ENCODE measurements at regions not wholly inside any gene's neighbourhood (a gene's known extent, or its start where the extent isn't known, plus 50 kb on each side); places are given as distances from the start of the nearest gene placed in this dataset.

DNA sequence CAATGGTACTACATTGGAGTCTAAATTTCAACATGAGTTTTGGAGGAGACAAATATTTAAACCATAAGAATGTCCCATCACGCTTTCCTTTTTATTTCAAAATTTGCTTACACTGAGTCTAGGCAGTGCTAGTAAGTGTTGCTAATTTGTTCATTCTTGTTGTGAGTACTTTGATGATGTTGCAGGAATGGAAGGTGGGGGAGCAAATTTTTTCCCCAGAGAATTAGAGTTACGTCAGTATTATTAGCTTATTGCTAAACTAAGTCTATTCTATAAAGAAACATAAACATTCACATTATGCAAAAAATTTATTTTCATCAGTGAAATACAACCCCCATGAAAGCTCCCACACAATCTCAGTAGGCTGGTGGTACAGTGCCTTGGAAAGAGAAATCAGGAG, 88.0 kb downstream of the BLID start:
- no peak for DNase-seq (ENCODE audit: extremely low spot score)
- ChIA-PET POLR2A (no interaction called here), CTCF (no interaction called here)
- TF ChIP-seq, protein P1, sequence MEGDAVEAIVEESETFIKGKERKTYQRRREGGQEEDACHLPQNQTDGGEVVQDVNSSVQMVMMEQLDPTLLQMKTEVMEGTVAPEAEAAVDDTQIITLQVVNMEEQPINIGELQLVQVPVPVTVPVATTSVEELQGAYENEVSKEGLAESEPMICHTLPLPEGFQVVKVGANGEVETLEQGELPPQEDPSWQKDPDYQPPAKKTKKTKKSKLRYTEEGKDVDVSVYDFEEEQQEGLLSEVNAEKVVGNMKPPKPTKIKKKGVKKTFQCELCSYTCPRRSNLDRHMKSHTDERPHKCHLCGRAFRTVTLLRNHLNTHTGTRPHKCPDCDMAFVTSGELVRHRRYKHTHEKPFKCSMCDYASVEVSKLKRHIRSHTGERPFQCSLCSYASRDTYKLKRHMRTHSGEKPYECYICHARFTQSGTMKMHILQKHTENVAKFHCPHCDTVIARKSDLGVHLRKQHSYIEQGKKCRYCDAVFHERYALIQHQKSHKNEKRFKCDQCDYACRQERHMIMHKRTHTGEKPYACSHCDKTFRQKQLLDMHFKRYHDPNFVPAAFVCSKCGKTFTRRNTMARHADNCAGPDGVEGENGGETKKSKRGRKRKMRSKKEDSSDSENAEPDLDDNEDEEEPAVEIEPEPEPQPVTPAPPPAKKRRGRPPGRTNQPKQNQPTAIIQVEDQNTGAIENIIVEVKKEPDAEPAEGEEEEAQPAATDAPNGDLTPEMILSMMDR (IDR thresholded peaks at IDR 0.05; ENCODE audit: control extremely low read depth, extremely low read depth, low read depth, missing control alignments): no peak

DNA sequence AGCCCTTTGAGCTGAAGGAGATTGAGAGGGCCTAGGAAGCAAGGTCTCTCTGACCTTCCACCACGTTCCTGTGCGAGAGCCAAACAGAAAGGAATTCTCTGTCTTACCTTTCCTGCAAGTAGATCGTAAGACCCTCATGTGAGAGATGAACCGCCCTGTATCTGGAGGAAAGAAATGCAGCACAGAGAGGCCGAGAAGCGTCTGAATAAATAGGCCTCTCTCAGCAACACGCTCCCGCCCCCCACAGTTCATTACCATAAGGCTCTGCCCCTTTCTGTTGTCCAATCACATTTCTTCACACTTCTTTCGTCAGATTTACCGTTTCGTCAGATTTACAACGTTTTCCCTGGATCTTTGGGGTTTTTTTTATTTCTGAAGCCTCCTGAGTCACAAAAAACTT, 90.3 kb downstream of the BLID start:
- TF ChIP-seq, protein P1 (IDR thresholded peaks at IDR 0.05; ENCODE audit: control extremely low read depth, extremely low read depth, low read depth, missing control alignments): no peak
- ChIA-PET CTCF (no interaction called here), POLR2A (no interaction called here)
- DNase-seq (ENCODE audit: extremely low spot score): no peak

DNA sequence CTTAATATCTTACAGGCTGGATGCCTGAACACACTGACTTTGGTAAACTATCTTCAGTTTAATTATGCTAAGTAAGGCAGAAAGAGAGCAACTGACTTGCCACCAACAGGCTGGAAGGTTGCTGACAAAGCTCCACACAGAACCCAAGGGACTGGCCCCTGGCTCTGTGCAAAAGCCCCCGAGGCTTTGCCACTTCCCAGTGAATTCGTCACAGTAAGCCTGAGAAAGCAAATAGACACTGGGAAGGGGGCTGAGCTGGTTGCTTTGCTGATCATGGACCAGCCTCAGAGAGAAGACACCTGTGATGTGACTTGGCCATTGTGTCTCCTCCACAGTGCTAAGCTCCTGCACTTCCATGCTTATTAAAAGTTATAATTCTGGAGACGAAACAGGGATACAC, 91.7 kb downstream of the BLID start:
- DNase-seq (ENCODE audit: extremely low spot score): no peak
- ChIA-PET CTCF (no interaction called here), POLR2A (no interaction called here)
- TF ChIP-seq, protein P1 (IDR thresholded peaks at IDR 0.05; ENCODE audit: control extremely low read depth, extremely low read depth, low read depth, missing control alignments): no peak

DNA sequence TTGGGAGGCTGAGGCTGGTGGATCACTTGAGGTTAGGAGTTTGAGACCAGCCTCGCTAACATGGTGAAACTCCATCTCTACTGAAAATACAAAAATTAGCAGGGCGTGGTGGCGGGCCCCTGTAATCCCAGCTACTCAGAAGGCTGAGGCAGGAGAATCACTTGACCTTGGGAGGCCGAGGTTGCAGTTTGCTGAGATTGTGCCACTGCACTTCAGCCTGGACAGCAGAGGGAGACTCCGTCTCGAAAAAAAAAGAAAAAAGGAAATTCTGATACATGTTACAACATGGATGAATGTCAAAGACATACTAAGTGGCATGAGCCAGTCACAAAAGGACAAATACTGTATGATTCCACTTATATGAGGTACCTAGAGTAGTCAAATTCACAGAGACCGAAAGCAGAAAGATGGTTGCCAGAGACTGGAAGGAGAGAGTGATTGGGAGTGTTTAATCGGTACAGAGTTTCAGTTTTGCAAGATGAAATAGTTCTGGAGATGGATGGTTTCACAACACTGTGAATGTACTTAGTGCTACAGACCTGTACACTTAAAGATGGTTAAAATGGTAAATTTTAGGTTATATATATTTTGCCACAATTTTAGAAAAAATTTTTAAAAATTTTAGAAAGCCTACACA, 92.3 kb downstream of the BLID start:
- no peak for DNase-seq (ENCODE audit: extremely low spot score)
- TF ChIP-seq, protein P1 (IDR thresholded peaks at IDR 0.05; ENCODE audit: control extremely low read depth, extremely low read depth, low read depth, missing control alignments): no peak
- POLR2A ChIA-PET: no interaction called here
- CTCF ChIA-PET: no interaction called here

DNA sequence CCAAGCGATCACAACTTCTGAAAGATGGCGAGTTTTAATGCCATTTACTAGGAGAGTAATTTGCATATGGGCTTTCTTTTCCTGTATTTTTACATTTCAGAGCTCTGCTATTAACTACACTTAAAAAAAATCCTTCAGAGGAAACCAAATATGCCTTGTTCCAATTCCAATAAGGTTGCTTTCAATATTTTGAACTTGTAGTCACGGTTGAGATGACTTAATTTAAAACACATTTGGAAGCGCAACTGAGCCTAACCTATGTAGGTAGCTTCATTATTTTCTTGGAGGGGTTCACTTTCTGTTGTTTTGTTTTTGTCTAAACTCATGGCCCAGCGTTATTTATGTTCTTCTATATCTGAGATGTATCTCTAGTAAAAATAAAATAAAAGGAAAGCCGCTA, 93.4 kb downstream of the BLID start:
- no peak for DNase-seq (ENCODE audit: extremely low spot score)
- TF ChIP-seq, protein P1 (IDR thresholded peaks at IDR 0.05; ENCODE audit: control extremely low read depth, extremely low read depth, low read depth, missing control alignments): no peak
- CTCF ChIA-PET: no interaction called here
- POLR2A ChIA-PET: no interaction called here

DNA sequence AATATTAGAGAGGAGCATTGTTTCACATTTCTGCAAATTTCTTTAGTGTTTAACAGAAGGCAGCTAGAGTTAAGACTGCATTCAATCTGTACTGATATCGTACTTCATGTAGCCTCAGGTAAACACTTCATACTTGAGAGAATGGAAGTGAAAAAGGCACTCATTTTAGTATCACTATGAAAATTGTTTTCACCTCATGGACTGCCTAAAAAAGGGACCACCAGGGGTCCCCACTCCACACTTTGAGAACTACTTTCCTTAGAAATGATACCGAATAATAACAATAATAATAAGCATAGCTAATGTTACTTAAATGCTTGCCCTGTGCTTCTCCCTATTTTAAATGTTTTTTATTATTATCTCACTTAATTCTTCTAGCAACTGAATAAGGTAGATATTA, 95.1 kb downstream of the BLID start:
- ChIA-PET POLR2A (no interaction called here), CTCF (no interaction called here)
- TF ChIP-seq, protein P1 (IDR thresholded peaks at IDR 0.05; ENCODE audit: control extremely low read depth, extremely low read depth, low read depth, missing control alignments): no peak
- DNase-seq (ENCODE audit: extremely low spot score): no peak
